ENCODE measurements at regions not wholly inside any gene's neighbourhood (a gene's known extent, or its start where the extent isn't known, plus 50 kb on each side); places are given as distances from the start of the nearest gene placed in this dataset.

DNA sequence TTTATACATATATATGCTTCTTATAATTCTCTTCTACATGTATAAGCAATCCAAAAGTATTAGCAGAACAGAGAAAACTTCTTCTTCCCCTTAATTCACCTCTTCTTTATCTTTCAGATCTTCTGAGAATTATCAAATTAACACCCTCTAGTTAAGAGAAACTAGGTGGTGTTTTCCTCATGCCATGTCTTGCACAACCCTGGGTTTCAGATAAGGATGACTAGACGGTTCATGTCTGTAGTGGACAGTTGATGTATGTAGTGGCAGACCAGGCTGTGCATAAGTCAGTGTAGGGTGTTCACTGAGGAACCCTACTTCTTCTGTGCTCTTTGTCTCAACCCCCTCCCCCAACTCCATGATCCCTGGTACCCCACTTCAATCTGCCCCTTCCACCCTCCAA is 187.3 kb downstream of the SAMD5 start:
- no peaks in the 10 kb centered on the region for H3K36me3 ChIP-seq (ENCODE audit: control insufficient read depth, insufficient read depth, low read length)
- H3K4me3 ChIP-seq (replicated peaks; ENCODE audit: low read depth, low read length) = no peak overlapping the region
- no peak for DNase-seq (ENCODE audit: extremely low read depth, insufficient read length)
- no peaks in the 10 kb centered on the region for H3K27me3 ChIP-seq (replicated peaks; ENCODE audit: control insufficient read depth, insufficient read depth, low read length)
- TF ChIP-seq, protein P1, sequence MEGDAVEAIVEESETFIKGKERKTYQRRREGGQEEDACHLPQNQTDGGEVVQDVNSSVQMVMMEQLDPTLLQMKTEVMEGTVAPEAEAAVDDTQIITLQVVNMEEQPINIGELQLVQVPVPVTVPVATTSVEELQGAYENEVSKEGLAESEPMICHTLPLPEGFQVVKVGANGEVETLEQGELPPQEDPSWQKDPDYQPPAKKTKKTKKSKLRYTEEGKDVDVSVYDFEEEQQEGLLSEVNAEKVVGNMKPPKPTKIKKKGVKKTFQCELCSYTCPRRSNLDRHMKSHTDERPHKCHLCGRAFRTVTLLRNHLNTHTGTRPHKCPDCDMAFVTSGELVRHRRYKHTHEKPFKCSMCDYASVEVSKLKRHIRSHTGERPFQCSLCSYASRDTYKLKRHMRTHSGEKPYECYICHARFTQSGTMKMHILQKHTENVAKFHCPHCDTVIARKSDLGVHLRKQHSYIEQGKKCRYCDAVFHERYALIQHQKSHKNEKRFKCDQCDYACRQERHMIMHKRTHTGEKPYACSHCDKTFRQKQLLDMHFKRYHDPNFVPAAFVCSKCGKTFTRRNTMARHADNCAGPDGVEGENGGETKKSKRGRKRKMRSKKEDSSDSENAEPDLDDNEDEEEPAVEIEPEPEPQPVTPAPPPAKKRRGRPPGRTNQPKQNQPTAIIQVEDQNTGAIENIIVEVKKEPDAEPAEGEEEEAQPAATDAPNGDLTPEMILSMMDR (IDR thresholded peaks at IDR 0.05; ENCODE audit: insufficient read depth, low read length, poor library complexity, severe bottlenecking) = no peak

DNA sequence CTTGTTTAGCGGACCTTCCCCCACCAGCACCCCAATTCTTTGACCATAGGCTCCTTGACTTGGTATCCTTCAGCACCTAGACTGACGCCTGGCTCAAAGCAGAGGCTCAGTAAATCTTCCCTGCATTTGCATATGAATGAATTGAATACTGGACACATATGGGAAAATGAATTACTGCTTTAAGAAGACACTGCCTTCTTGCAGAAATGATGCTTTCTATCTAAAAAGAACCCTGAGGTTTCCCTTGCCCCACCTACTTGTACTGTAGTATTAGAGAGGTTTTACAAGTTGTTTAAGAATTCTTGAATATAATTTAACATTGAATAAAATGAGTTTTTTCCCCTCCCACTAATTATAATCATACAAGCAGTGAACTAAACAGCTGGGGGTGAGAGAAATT is 190.7 kb downstream of the SAMD5 start:
- no peak for DNase-seq (ENCODE audit: extremely low read depth, insufficient read length)
- Histone ChIP-seq H3K27me3 (replicated peaks; ENCODE audit: control insufficient read depth, insufficient read depth, low read length) (no peaks in the 10 kb centered on the region), H3K36me3 (ENCODE audit: control insufficient read depth, insufficient read depth, low read length) (no peaks in the 10 kb centered on the region), H3K4me3 (replicated peaks; ENCODE audit: low read depth, low read length) (no peak overlapping the region)
- TF ChIP-seq, protein P1 (IDR thresholded peaks at IDR 0.05; ENCODE audit: insufficient read depth, low read length, poor library complexity, severe bottlenecking) = no peak

DNA sequence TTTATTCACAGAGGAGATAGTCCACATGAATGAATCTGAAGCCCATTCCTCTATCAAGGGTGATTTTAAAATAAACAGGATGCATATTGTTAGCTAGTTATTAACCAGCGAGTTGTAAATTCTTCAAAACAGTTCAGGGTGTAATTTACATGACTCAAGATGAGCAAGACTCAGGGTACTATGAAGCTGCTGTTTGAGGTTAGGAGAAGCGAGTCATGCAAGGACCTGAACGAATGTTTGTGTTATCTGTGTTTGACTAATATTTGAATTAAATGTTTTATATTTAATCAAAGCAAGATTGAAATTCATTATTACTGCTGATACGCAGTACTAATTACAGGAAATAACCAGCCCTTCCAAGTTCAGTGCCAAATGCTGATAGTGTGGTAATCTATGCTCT is 191.1 kb downstream of the SAMD5 start:
- Histone ChIP-seq H3K36me3 (ENCODE audit: control insufficient read depth, insufficient read depth, low read length) (no peaks in the 10 kb centered on the region), H3K27me3 (replicated peaks; ENCODE audit: control insufficient read depth, insufficient read depth, low read length) (no peaks in the 10 kb centered on the region), H3K4me3 (replicated peaks; ENCODE audit: low read depth, low read length) (no peak overlapping the region)
- TF ChIP-seq, protein P1 (IDR thresholded peaks at IDR 0.05; ENCODE audit: insufficient read depth, low read length, poor library complexity, severe bottlenecking) = no peak
- DNase-seq (ENCODE audit: extremely low read depth, insufficient read length) = no peak

DNA sequence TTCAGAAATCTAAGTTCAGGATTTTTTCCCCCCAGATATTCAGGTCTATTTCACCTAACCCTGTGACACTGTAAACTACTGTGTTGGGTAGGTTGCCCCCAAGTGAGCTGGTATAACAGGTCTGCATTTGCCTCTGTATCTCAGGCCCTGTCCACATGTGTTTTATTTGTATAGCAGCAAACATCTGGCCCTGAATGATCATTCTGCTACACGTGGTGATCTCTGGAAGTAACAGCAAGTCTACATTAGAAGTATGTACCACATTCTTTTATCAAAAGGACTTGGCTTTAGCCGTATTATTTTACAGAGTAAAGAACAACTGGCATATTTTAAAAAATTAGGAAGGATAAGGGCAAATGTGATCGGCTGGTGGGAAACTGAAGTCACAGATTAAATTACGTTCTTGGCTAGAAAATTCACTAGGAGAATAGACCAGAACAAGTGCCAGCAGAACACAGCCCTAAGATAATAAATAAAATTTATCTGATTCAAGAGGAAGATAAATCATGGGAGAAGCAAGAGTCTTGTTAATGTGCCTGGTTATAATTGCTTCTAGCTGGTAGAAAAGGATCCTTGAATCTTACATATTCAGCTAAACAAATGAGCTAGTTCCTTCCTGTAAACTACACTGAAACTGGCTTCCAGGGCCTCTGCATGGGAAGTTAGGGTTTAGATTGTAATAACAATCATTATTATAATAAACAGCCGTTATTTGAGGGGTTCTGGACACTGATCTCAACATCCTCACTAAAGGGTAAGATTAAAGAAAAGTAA is 192.1 kb downstream of the SAMD5 start:
- no peaks in the 10 kb centered on the region for H3K36me3 ChIP-seq (ENCODE audit: control insufficient read depth, insufficient read depth, low read length)

DNA sequence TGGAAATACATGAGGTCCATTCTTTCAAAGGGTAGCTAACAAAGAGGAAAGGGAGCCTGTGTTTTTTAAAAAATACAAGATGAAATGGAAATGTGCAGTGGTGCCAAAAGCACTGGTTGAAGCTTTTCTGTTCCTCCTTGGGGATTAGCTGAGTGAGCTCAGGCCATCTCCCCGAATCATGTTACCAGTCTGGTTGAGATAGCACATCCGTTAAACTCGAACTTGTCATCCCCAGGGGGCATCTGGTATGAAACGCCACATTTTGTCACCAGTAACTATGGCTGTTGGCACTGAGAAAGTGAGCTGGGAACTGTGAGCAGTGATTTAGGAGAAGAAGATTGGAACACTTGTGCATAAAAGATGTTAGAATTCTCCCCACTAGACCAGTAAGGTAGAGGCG is 196.2 kb downstream of the SAMD5 start:
- no peak for DNase-seq (ENCODE audit: extremely low read depth, insufficient read length)
- H3K36me3 ChIP-seq (ENCODE audit: control insufficient read depth, insufficient read depth, low read length) = no peaks in the 10 kb centered on the region
- TF ChIP-seq, protein P1 (IDR thresholded peaks at IDR 0.05; ENCODE audit: insufficient read depth, low read length, poor library complexity, severe bottlenecking) = no peak
- no peaks in the 10 kb centered on the region for H3K27me3 ChIP-seq (replicated peaks; ENCODE audit: control insufficient read depth, insufficient read depth, low read length)
- no peak overlapping the region for H3K4me3 ChIP-seq (replicated peaks; ENCODE audit: low read depth, low read length)

More for the DNA sequence above, 192.1 kb downstream of the SAMD5 start:
- TF ChIP-seq, protein P1 (IDR thresholded peaks at IDR 0.05; ENCODE audit: insufficient read depth, low read length, poor library complexity, severe bottlenecking) = no peak
- DNase-seq (ENCODE audit: extremely low read depth, insufficient read length) = no peak
- Histone ChIP-seq H3K4me3 (replicated peaks; ENCODE audit: low read depth, low read length) (no peak overlapping the region), H3K27me3 (replicated peaks; ENCODE audit: control insufficient read depth, insufficient read depth, low read length) (no peaks in the 10 kb centered on the region)

Measured in GM06990 (cell line).